Upper lobe of left lung (tissue), 6 donors: ENCODE measurements at regions not wholly inside any gene's neighbourhood (a gene's known extent, or its start where the extent isn't known, plus 50 kb on each side); places are given as distances from the start of the nearest gene placed in this dataset.
A peak's percentile ranks its signal among the peaks of the same experiment; 100 is the strongest.

ENCODE experiments used
- ATAC-seq, 2 donors: fragments of 200-7000 bp; cut with Tn5 transposase; one replicate each; pipeline ENCODE4 v1.9.1; 2022; ENCODE audit warnings: mild to moderate bottlenecking in 2 of 2, moderate library complexity in 2 of 2; ENCODE audit not compliant: low FRiP score in 2 of 2
- DNase-seq, 2 donors: peaks; one replicate each; pipeline ENCODE4 v3.0.0-alpha.2; 2019 to 2020
- H3K27ac ChIP-seq, 4 donors: fragments of 200-600 bp; sonication (generic); one replicate each; pipeline ENCODE4 v1.5.1; 2016 to 2019
- H3K27me3 ChIP-seq, 4 donors: fragments of 200-600 bp; sonication (generic); one replicate each; pipeline ENCODE4 v1.5.1; 2017 to 2019
- H3K36me3 ChIP-seq, 4 donors: fragments of 200-600 bp; sonication (generic); one replicate each; pipeline ENCODE4 v1.5.1; 2016 to 2019
- H3K4me1 ChIP-seq, 4 donors: fragments of 200-600 bp; sonication (generic); one replicate each; pipeline ENCODE4 v1.5.1; 2018 to 2019
- H3K4me3 ChIP-seq, 4 donors: fragments of 200-600 bp; sonication (generic); one replicate each; pipeline ENCODE4 v1.5.1; 2017 to 2019; ENCODE audit warnings: mild to moderate bottlenecking in 2 of 4, moderate library complexity in 1 of 4
- H3K9me3 ChIP-seq, 4 donors: fragments of 200-600 bp; sonication (generic); one replicate each; pipeline ENCODE4 v1.5.1; 2018 to 2019
- EP300 ChIP-seq, 4 donors: sonication (generic); formaldehyde crosslinking; IDR thresholded peaks; one replicate each; pipeline ENCODE4 v1.5.1; 2017; ENCODE audit warnings: antibody characterized with exemption in 4 of 4, control low read depth in 2 of 4
- POLR2A ChIP-seq, 4 donors: fragments of 450-650 bp; IDR thresholded peaks; one replicate each; pipeline ENCODE4 v1.5.1; 2016 to 2017; ENCODE audit warnings: antibody characterized with exemption in 4 of 4, mild to moderate bottlenecking in 2 of 4
- POLR2AphosphoS5 ChIP-seq, 2 donors: sonication (generic); formaldehyde crosslinking; IDR thresholded peaks; one replicate each; pipeline ENCODE4 v1.5.1; 2017; ENCODE audit warnings: antibody characterized with exemption in 2 of 2
- WGBS, 2 donors: methylation state at CpG; one replicate each; pipeline ENCODE4 v1.1.5; 2017 to 2018; 5-methylcytosine and 5-hydroxymethylcytosine counted together
- TF ChIP-seq, protein P1 (sequence below), 6 experiments: fragments of 450-650 bp in 4 of 6; fragments of 200-600 bp in 2 of 6; sonication (generic) in 2 of 6; IDR thresholded peaks; one replicate each; pipeline ENCODE4 v1.5.1; 2016 to 2019; ENCODE audit warnings: antibody characterized with exemption in 6 of 6
- donor health status: DM: no; HTN: no; CAD: no; lungs with moderate emphysema.
- donor health status: DM: no; HTN: yes; CAD: no; lungs with severe emphysema.

GRCh38 chr7:145605963-145606362 is 510.6 kb upstream of the CNTNAP2 start:
- no peak overlapping the region for H3K27ac ChIP-seq
- no peaks in the 10 kb centered on the region for H3K4me1 ChIP-seq
- 67 to 90% methylated on average over 5 of the region's 5 CpGs for WGBS, 2 donors
- no peaks in the 10 kb centered on the region for H3K36me3 ChIP-seq
- no peak overlapping the region for H3K4me3 ChIP-seq
- ATAC-seq = no peak
- peaks cover 0 to 7% (median 0%) of the 10 kb centered on the region in 4 donors for H3K9me3 ChIP-seq
- no peak for DNase-seq
- no peaks in the 10 kb centered on the region for H3K27me3 ChIP-seq
- TF ChIP-seq, protein P1, sequence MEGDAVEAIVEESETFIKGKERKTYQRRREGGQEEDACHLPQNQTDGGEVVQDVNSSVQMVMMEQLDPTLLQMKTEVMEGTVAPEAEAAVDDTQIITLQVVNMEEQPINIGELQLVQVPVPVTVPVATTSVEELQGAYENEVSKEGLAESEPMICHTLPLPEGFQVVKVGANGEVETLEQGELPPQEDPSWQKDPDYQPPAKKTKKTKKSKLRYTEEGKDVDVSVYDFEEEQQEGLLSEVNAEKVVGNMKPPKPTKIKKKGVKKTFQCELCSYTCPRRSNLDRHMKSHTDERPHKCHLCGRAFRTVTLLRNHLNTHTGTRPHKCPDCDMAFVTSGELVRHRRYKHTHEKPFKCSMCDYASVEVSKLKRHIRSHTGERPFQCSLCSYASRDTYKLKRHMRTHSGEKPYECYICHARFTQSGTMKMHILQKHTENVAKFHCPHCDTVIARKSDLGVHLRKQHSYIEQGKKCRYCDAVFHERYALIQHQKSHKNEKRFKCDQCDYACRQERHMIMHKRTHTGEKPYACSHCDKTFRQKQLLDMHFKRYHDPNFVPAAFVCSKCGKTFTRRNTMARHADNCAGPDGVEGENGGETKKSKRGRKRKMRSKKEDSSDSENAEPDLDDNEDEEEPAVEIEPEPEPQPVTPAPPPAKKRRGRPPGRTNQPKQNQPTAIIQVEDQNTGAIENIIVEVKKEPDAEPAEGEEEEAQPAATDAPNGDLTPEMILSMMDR (IDR thresholded peaks at IDR 0.05) = no peak
- TF ChIP-seq POLR2A (IDR thresholded peaks at IDR 0.05) = no peak
- no peak for TF ChIP-seq EP300 (IDR thresholded peaks at IDR 0.05)
- TF ChIP-seq POLR2AphosphoS5 (IDR thresholded peaks at IDR 0.05) = no peak

- H3K27me3 ChIP-seq = no peaks in the 10 kb centered on the region
- H3K4me3 ChIP-seq = no peak overlapping the region
- H3K9me3 ChIP-seq = no peaks in the 10 kb centered on the region
- no peak for TF ChIP-seq POLR2A (IDR thresholded peaks at IDR 0.05)
- TF ChIP-seq POLR2AphosphoS5 (IDR thresholded peaks at IDR 0.05) = no peak
- no peak for TF ChIP-seq EP300 (IDR thresholded peaks at IDR 0.05)
- TF ChIP-seq, protein P1 (IDR thresholded peaks at IDR 0.05) = no peak
- H3K36me3 ChIP-seq = no peaks in the 10 kb centered on the region
- 69 to 73% methylated on average over 1 of the region's 1 CpG for WGBS, 2 donors
- no peak overlapping the region for H3K27ac ChIP-seq
- no peaks in the 10 kb centered on the region for H3K4me1 ChIP-seq
- ATAC-seq (no peak), DNase-seq (no peak)
These were observed 517.2 kb upstream of the CNTNAP2 start for GRCh38 chr7:145599376-145599775.

GRCh38 chr7:145584401-145584800 is 532.2 kb upstream of the CNTNAP2 start:
- Histone ChIP-seq H3K27ac (no peak overlapping the region), H3K4me1 (no peaks in the 10 kb centered on the region), H3K9me3 (no peaks in the 10 kb centered on the region), H3K27me3 (no peaks in the 10 kb centered on the region), H3K4me3 (no peak overlapping the region), H3K36me3 (no peaks in the 10 kb centered on the region)
- no peak for DNase-seq
- TF ChIP-seq, protein P1 (IDR thresholded peaks at IDR 0.05) = no peak
- TF ChIP-seq POLR2A (IDR thresholded peaks at IDR 0.05) (no peak), POLR2AphosphoS5 (IDR thresholded peaks at IDR 0.05) (no peak), EP300 (IDR thresholded peaks at IDR 0.05) (no peak)
- ATAC-seq = no peak
- WGBS, 2 donors = 100% methylated on average over 1 of the region's 1 CpG

DNA sequence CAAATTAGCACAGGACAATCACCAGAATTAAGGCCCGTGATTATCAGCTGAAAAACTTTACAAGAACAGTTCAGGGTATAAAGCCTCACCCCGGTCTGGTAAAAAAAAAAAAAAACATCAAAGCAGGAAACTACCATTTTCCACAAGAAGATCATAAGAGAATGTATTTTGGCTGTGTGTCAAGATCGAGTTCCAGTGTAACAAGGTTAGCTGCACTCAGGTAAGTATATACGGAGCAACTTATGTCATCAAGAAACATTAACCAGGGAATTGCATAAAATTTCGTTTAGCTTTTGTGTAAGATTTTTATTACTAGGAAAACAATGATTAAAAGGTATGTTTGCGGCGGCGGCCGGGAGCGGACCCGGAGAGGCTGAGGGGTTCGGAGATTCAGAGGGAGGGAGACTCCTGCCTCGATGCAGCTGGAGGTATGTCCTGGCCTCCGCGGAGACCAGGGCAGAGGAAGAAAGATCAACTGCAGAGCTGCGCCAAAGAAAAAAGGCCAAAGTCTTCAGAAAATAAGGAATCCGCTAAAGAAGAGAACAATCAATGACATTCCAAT is 533.8 kb upstream of the CNTNAP2 start:
- Histone ChIP-seq H3K9me3 (peaks cover 0 to 4% (median 1%) of the 10 kb centered on the region in 4 donors), H3K27ac (no peak overlapping the region), H3K4me1 (no peaks in the 10 kb centered on the region), H3K36me3 (no peaks in the 10 kb centered on the region), H3K4me3 (no peak overlapping the region), H3K27me3 (no peaks in the 10 kb centered on the region)
- 79 to 87% methylated on average over 17 of the region's 17 CpGs for WGBS, 2 donors
- no peak for TF ChIP-seq EP300 (IDR thresholded peaks at IDR 0.05)
- TF ChIP-seq POLR2A (IDR thresholded peaks at IDR 0.05) = no peak
- no peak for TF ChIP-seq POLR2AphosphoS5 (IDR thresholded peaks at IDR 0.05)
- TF ChIP-seq, protein P1 (IDR thresholded peaks at IDR 0.05) = no peak
- peak in 1 of 2 donors; percentile 58 for DNase-seq
- no peak for ATAC-seq

GRCh38 chr7:145557805-145558204 is 558.8 kb upstream of the CNTNAP2 start:
- 67 to 71% methylated on average over 3 of the region's 3 CpGs for WGBS, 2 donors
- Histone ChIP-seq H3K27me3 (no peaks in the 10 kb centered on the region), H3K4me1 (no peaks in the 10 kb centered on the region), H3K4me3 (no peak overlapping the region), H3K27ac (no peak overlapping the region), H3K9me3 (no peaks in the 10 kb centered on the region), H3K36me3 (no peaks in the 10 kb centered on the region)
- TF ChIP-seq POLR2AphosphoS5 (IDR thresholded peaks at IDR 0.05) (no peak), POLR2A (IDR thresholded peaks at IDR 0.05) (no peak), EP300 (IDR thresholded peaks at IDR 0.05) (no peak)
- TF ChIP-seq, protein P1 (IDR thresholded peaks at IDR 0.05) = no peak
- ATAC-seq (no peak), DNase-seq (peak; percentile 5 to 16)
